ENCODE measurements at regions not wholly inside any gene's neighbourhood (a gene's known extent, or its start where the extent isn't known, plus 50 kb on each side); places are given as distances from the start of the nearest gene placed in this dataset.

DNA sequence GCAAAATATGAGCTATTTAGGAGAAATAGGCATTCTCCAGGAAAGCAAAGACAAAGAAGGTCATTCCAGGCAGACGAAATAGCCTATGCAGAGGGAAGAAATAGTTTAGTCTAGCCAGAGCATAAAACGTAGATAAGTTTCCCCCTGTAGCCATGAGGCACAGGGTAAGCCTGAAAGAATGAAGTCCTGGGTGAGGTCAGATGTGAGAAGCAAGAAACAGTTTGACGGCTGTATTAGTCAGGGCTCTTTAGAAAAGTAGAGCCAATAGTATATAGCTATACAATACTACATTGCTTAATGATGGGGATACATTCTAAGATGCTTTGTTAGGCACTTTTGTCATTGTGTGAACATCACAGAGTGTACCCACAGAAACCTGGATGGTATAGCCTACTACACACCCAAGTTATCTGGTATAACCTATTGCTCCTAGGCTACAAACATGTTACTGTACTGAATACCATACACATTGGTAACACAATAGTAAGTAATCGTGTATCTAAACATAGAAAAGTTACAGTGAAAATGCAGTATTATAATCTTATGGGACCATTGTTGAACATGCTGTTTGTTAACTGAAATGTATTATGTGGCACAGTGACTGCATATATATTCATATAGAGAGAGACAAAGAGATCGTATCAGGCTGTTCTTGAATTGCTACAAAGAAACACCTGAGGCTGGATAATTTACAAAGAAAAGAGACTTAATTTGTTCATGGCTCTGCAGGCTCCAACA, 59.3 kb upstream of the WDFY2 start:
- H3K4me2 ChIP-seq (replicated peaks; ENCODE audit: low read depth, low read length, poor library complexity, severe bottlenecking): no peak overlapping the region

More for the DNA sequence above, 59.3 kb upstream of the WDFY2 start:
- TF ChIP-seq CTCF (IDR thresholded peaks at IDR 0.05): no peak
- no peak for TF ChIP-seq EZH2 (IDR thresholded peaks at IDR 0.05; ENCODE audit: borderline replicate concordance, insufficient read depth, low read depth, low read length, poor library complexity, severe bottlenecking)
- no peaks in the 10 kb centered on the region for H3K27me3 ChIP-seq (replicated peaks in 1 of 4; ENCODE audit: control extremely low read depth in 1 of 4, control insufficient read depth in 3 of 4, insufficient read depth in 4 of 4, low read length in 3 of 4)
- H3K79me2 ChIP-seq (ENCODE audit: control insufficient read depth, insufficient read depth, low read length): no peaks in the 10 kb centered on the region
- H3K9ac ChIP-seq (ENCODE audit: low read length): no peak overlapping the region
- no peak overlapping the region for H3K27ac ChIP-seq (ENCODE audit: low read length in 2 of 2)
- Mint-ChIP-seq H3K4me3 (no peak overlapping the region), H3K27me3 (no peaks in the 10 kb centered on the region), H3K27ac (no peak overlapping the region), H3K9me3 (ENCODE audit: insufficient read depth) (peaks cover 3% of the 10 kb centered on the region), H3K4me1 (peaks cover 6% of the 10 kb centered on the region)
- POLR2A ChIA-PET: no interaction called here
- no peak overlapping the region for H3K4me3 ChIP-seq (ENCODE audit: control extremely low read depth in 1 of 5, extremely low read depth in 1 of 5, insufficient read depth in 1 of 5, low read depth in 2 of 5, low read length in 4 of 5)
- H3K4me1 ChIP-seq (ENCODE audit: control insufficient read depth in 2 of 2, insufficient read depth in 2 of 2, low read length in 2 of 2): peaks cover 4 to 5% of the 10 kb centered on the region in 2 donors
- intact Hi-C loops (cut with micrococcal nuclease): no loop called here
- H2AFZ ChIP-seq (ENCODE audit: insufficient read depth, low read depth, low read length, poor library complexity, severe bottlenecking): no peak overlapping the region
- CTCF ChIA-PET: no interaction called here
- H3K9me3 ChIP-seq (ENCODE audit: control extremely low read depth in 1 of 3, control insufficient read depth in 2 of 3, insufficient read depth in 1 of 3, low read length in 2 of 3): no peaks in the 10 kb centered on the region
- WGBS (ENCODE audit: insufficient coverage): 79% methylated on average over 3 of the region's 5 CpGs
- no peak for ATAC-seq (ENCODE audit: low read depth)
- H3K36me3 ChIP-seq (replicated peaks in 1 of 2; ENCODE audit: control extremely low read depth in 1 of 2, control insufficient read depth in 1 of 2, extremely low read depth in 1 of 2, insufficient read depth in 2 of 2, low read length in 1 of 2): no peaks in the 10 kb centered on the region
- no peak for DNase-seq
- H4K20me1 ChIP-seq (ENCODE audit: control insufficient read depth, insufficient read depth, low read length, poor library complexity, severe bottlenecking): no peaks in the 10 kb centered on the region

Measured in B cell (primary cell).